ENCODE measurements at regions not wholly inside any gene's neighbourhood (a gene's known extent, or its start where the extent isn't known, plus 50 kb on each side); places are given as distances from the start of the nearest gene placed in this dataset.

DNA sequence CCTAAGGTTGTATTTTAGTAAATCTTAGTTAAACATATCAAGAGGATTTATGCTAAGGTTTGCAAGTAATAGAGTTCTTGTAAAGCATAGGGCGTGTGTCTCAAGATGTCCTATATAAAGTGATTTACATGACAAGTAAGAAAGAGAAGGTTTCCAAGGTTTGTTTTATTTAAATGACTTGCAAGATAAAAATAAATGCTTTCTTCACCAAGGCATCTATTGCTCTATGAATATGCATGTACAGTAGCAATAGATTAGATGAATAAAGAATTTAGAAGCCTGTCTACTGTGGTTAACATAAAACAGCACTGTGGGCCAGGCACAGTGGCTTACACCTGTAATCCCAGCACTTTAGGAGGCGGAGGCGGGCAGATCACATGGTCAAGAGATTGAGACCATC is 466.4 kb upstream of the IL12A start (continued):
- TF ChIP-seq ZNF274 (IDR thresholded peaks at IDR 0.05; ENCODE audit: low read depth, low read length): no peak

DNA sequence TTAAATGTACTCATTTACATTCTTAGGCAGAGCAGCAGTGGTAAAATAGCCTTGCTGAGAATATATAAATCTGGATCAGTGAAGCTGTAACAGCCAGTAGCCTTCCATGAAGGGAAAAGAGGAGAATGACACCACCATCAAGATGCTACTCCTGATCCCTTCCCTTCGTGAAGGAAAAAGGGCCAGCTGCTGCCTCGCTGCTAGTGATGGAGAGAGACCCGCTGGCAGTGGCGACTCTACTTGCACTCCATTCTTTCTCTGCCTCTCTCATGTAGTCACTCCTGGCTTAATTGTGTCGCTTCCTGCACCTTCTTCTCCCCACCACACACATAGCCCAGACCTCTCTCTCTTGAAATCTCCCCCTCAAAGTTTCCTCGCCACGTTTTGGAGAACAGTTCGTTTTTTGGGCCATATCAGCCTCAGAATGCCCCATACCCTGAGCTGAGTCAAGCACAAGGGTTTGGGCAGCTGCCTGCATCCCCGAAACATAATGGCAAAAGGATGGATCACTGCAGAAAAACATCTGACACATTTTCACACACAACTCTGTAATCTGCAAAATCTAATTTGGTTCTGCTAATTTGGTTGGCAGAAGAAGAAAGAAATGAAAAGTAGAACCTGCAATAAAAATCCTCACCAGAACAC is 460.3 kb upstream of the IL12A start:
- H3K4me2 ChIP-seq (ENCODE audit: low read length): no peak overlapping the region
- H3K9me2 ChIP-seq (ENCODE audit: insufficient read depth): no peaks in the 10 kb centered on the region
- H3K9ac ChIP-seq (ENCODE audit: low read length): no peak overlapping the region
- ChIA-PET POLR2A (no interaction called here), CTCF (no interaction called here), RAD21 (ENCODE audit: low non-redundant PET in 1 of 2, low total read pairs in 2 of 2, uncharacterized antibody in 2 of 2, unreplicated experiment in 2 of 2) (no interaction called here)
- DNase-seq (ENCODE audit: low read depth, low spot score): no peak
- no peaks in the 10 kb centered on the region for H3K36me3 ChIP-seq (ENCODE audit: control insufficient read depth in 1 of 2, insufficient read depth in 2 of 2, low read length in 2 of 2)
- no peak overlapping the region for H3K4me3 ChIP-seq (replicated peaks in 1 of 2; ENCODE audit: low read depth in 1 of 2, low read length in 2 of 2)
- H3K27ac ChIP-seq (ENCODE audit: low read depth, low read length): no peak overlapping the region
- H4K20me1 ChIP-seq (ENCODE audit: insufficient read depth): no peaks in the 10 kb centered on the region
- no peaks in the 10 kb centered on the region for H3K79me2 ChIP-seq (ENCODE audit: insufficient read depth, low read length)
- H3K4me1 ChIP-seq (ENCODE audit: control insufficient read depth in 1 of 2, insufficient read depth in 2 of 2, low read length in 2 of 2): no peaks in the 10 kb centered on the region
- no peak for TF ChIP-seq MAX (IDR thresholded peaks at IDR 0.05)
- TF ChIP-seq ZFX (IDR thresholded peaks at IDR 0.05): no peak
- TF ChIP-seq YY1 (IDR thresholded peaks at IDR 0.05; ENCODE audit: extremely low read depth, insufficient replicate concordance, low read depth, low read length): no peak
- no peak for TF ChIP-seq JUND (IDR thresholded peaks at IDR 0.05)
- no peak for TF ChIP-seq CBX3 (IDR thresholded peaks at IDR 0.05; ENCODE audit: low read depth)
- TF ChIP-seq EZH2phosphoT487 (IDR thresholded peaks at IDR 0.05; ENCODE audit: borderline replicate concordance): no peak
- no peak for TF ChIP-seq POLR2A (IDR thresholded peaks at IDR 0.05; ENCODE audit: borderline replicate concordance, extremely low read depth, insufficient read depth, insufficient read length)
- TF ChIP-seq SRF (IDR thresholded peaks at IDR 0.05; ENCODE audit: low read depth): no peak
- no peak for TF ChIP-seq ATF3 (IDR thresholded peaks at IDR 0.05)
- TF ChIP-seq ZNF274 (IDR thresholded peaks at IDR 0.05; ENCODE audit: low read depth, low read length): no peak
- TF ChIP-seq EGR1 (IDR thresholded peaks at IDR 0.05; ENCODE audit: low read depth): no peak
- no TSS peak for BruUV-seq (replicated peaks)
- ATAC-seq: no peak
- no peaks in the 10 kb centered on the region for H3K9me3 ChIP-seq (ENCODE audit: control insufficient read depth in 1 of 2, insufficient read depth in 1 of 2, low read depth in 1 of 2, low read length in 2 of 2)
- H2AFZ ChIP-seq (ENCODE audit: low read depth, low read length, poor library complexity, severe bottlenecking): no peak overlapping the region
- H3K27me3 ChIP-seq (ENCODE audit: insufficient read depth, low read length): no peaks in the 10 kb centered on the region
- intact Hi-C loops (cut with micrococcal nuclease): no loop called here

Data from HCT116 (cell line).